ENCODE measurements at regions not wholly inside any gene's neighbourhood (a gene's known extent, or its start where the extent isn't known, plus 50 kb on each side); places are given as distances from the start of the nearest gene placed in this dataset.
A peak's percentile ranks its signal among the peaks of the same experiment; 100 is the strongest.

DNA sequence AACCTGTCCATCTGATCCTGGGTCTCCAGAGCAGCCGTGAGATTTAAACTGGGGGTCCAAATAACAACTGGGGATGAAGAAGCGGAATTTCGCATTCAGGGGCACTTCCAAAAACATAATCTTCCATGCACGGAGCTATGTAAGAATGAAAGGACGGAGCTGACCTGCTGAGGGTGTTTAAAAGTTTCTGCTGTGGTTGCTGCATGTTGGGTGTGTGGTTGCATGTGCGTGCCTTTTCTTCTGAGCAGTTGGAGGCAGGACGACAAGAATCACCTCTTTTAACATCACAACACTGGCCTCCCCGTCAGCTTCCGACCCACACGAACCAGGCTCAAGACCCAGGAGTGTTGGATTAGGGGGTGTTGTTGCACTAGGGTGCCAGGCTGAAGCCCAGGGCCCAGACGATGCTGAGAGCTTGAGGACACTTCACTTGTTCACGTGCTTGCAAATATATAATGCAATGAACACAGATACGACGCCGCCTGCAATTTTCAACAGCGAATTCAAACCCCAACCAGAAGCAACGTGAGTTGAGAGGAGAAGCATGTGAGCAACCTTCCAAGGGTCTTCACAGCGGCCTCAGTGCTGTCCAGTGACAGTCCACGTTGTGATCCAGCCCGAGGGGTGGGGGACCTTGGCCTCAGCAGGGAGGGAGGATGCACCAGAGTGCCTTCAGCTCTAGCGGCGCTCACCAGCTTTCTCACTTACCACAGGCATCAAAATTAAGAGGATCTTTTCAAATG lies 76.0 kb upstream of the SALL3 start:
- no peak for DNase-seq

DNA sequence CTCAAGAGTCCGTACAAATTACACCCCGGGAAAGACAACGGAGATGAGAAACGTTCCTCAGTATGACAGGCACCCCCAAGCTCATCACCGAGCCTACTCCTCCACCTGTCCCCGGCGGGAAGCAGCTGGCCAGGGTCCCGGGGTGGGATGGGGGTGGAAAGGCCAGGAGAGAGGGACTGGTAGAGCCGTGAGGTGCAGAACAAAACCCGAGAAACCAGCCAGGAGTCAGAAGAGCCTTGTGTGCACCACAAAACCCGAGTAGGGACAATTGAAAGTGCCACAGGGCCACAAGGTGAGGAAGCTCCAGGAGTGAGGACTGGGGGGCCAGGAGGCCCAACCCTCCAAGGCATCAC lies 75.5 kb upstream of the SALL3 start:
- DNase-seq = no peak

DNA sequence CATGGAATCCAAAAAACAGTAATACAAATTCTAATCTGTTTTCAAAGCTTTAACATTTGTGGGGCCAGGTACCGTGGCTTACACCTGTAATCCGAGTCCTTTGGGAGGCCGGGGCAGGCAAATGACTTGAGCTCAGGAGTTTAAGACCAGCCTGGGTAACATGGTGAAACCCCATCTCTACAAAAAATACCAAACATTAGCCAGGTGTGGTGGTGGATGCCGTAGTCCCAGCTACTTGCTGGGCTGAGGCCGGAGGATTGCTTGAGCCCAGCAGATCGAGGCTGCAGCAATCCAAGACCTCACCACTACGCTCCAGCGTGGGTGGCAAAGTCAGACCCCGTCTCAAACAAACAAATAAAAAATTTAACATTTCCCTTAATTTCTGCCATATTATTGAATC lies 74.3 kb upstream of the SALL3 start:
- DNase-seq = no peak

DNA sequence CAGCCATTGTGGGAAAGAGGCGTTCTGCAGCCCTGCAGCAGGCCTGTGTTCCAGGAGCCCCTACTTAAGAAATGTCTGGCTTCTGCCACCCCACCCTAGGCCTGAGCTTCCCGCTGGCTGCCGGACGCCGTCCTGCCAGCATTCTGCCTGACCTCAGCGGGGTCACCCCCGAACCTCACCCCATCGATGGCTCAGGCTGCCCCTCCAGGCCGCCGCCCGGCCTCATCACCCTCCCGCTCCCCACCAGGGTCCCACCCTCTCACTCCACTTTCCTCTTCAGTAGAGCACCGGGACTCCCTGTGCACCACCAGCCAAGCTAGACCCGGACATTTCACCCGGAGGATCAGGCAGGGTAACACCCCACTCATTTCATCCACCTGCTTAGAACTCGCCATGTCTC lies 73.6 kb upstream of the SALL3 start:
- no peak for DNase-seq

DNA sequence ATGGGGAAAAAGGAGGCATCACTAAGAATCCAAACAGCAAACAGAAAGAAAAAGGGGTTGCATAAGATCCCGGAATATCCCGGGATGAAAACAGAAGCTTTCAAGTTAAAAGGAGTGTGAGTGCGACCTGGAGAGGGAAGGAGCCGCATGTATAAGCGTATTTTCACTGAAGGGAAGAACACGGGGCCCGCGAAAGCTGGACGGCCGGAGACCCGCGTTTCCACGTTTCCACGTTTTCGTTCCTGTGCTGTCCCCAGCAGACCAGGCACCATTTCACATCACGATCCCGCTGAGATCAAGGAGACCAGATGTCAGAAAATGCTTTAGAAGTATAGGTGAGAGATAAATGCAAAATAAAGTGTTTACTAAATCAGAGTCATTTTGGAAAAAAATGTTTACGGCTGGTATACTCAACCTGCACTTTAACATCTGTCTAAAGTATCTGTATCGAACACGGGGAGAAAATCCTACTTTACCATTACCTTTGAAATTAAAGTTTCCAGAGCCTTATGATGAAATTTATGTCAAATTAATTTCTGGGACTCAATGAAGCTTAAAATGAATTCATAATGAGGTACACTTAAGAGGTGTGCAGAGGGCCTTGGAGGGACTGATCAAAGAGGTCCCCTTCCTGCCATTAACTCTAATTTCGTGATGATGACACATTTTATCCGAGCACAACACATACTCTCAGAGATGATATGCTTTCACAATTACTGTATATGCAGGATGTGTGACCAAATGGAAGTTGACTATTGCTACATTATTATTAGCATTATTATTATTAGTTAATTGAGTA lies 71.0 kb upstream of the SALL3 start:
- DNase-seq = no peak

DNA sequence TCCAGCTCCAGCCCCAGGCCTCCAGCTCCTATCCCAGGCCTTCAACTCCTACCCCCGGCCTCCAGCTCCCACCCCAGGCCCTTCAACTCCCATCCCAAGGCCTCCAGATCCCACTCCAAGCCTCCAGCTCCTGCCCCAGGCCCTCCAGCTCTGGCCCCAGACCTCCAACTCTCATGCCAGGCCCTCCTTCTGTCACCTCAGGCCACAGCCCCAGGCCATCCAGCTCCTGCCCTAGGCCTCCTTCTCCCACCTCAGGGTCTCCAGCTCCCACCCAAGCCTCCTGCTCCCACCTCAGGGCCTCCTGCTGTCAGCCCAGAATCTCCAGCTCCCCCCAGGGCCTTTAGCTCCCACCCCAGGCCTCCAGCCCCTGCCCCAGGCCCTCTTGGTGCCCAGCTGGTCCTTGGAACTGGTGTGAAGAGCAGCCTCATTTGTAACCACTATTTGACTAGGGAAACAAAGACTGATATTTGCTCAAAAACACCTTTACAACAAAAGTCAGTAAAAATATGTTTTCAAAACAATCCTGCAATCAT lies 67.8 kb upstream of the SALL3 start:
- DNase-seq = no peak

DNA sequence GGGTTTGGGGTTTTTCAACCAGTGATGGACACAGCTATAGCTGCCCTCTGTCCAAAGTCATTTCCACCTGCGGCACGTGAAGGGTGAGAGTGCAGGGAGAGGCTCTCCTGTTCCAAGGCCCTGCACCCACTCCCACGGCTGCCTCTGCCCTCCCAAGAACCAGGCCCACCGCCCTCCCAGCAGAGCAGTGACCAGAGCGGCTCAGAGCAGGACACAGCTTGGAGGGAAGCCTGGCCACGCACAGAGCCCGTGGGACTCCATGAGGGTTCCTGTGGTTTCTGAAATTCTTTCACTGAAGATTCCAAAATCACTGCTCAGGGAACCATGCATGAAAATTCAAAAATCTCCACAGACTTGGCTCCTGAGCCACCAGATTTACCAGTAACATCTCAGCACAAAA lies 67.3 kb upstream of the SALL3 start:
- no peak for DNase-seq

DNA sequence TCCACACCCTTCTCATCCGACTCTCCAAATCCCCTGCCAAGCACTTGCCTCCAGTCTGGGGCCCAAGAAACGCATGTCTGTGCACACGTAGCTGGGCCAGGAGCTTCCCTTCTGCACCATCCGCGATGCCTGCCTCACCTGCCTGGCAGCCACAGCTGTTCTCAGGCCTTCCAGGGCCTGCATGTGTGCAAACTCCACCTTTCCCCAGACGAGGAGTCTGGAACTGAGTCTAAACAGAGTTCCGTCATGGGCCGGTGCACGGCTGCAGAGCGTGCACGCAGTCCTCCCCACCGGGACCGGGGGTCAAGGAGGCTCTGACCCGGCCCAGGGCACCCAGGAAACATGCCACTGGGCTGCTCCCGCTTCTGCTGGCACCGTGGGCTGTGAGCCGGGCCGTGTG lies 66.8 kb upstream of the SALL3 start:
- DNase-seq = no peak

DNA sequence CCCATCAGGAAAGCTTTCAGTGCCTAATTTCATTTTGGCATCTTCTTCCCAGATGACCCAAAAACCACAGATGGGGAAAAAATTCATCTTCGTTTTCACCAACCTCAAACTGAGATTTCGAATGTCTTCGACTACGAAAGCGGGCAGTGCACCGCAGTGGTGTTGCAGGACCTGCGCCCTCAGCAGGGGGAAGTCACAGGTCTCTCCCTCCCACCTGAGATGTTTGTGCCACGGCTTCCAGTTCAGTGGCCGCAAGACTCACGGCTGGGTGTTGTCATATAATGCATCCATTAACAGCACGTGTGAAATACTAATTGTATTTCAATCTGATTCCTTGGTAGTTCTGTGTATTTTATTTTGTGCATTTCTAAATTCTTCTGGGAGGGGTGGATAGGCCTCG lies 66.2 kb upstream of the SALL3 start:
- no peak for DNase-seq

DNA sequence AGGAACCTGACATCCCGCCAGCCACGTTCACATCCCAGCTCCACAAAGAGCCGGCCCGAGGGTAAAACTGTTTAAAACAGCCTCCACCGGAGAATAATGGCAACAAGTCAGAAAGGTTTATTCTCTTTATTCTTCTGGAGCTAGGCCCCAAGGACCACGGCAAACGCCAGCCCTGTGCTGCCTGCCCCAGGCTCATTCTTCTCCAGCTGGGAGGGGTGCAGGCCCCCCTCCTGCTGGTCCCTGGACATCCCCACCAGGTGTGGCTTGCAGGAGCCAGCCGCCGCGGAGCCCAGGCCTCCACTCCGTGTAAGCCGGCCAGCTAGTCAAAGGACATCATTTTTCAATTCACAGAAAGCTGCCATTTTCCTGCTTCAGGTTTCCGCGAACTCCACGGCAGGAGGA lies 65.8 kb upstream of the SALL3 start:
- no peak for DNase-seq

DNA sequence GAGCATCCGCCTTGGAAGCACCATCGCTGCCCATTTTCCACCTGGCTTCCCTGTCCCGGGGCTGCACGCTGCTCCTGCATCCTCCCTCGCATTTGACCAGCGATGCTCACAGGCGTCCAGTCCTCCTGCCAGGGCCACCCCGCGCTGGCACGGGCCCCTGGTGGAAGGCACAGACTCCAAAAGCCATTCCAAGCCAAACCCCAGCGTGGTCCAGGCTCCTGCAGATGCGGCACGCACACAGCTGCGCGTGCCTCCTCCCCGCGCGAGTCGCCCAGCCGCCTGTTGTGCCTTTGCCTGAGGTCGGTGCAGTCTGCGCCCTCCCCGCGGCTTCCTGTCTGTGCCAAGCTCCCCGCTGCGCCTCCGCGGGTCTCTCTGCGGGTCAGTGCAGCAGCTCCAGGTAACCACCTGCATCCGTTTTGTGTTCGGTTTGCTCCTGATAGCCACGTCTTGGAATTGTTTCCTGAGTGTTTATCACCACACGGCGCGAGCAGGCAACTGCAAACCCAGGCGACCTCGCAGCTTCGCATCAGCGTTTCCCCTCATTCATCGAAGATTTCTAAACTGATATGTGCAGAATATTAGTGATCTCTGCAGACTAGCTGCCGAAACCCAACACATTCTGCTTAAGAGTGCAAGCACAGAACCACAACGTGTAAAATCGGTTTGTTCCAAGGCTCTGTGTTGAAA lies 65.2 kb upstream of the SALL3 start:
- peak; percentile 27 for DNase-seq

DNA sequence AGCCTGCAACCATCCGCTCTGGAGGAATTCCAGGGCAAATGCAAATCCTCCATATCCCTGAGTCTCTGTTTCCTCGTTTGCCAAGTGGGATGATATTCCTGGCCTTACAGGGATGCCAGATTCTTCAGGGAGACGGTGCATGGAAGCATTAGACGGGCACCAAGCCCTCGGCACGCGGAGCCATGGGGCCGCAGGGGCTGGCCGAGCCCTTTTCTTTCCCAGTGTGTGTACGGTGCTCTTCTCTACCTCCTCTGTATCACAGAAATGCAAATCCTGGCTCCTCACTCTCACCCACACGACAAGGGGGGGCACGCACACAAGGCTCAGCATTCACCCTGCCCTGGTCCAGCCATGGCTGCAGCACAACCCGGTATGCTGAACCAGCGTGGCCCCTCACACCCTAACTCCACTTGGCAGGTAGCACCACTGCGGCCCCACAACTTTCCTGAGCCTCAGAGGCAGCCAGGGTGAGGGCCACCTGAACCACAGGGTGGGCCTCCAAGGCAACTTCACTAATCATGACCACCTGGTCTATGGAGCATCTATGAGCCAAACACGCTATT lies 64.1 kb upstream of the SALL3 start:
- no peak for DNase-seq

DNA sequence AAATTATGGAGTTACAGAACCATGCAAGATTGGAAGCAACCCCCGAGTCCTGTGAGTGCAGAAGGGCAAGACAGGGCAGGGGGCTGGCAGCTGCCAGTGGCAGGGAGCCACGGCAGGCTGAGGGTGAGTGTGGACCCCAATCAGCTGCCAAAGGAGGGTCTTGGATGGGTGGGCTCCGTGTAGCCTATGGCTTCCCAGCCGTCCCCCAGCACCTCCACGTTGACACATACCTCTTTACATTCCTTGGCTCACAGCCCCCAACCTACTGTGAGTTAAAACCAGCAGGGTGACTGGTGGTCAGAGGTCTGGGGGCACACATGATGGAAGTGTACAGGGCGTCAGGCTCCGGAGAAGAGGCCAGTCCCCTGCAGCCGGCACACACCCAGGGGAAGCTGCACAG lies 60.9 kb upstream of the SALL3 start:
- no peak for DNase-seq

DNA sequence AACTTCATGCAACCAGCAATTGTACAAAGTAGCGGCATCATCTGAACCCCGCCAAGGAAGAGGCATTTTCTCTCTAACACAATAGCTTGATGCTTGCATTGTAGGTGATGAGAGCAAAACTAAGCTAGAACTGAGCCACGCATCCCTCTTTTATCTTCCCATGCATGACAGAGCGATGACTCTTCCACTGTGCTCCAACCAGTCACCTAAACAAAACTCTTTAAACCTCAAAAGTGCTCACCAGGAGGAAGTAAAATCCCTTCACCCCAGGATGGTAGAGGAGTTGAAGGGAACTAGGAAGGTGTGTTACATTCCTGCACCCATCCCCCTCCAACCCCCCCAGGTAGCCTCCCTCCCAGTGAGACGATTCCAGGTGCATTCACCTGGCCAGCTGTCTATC lies 59.7 kb upstream of the SALL3 start:
- DNase-seq = no peak

DNA sequence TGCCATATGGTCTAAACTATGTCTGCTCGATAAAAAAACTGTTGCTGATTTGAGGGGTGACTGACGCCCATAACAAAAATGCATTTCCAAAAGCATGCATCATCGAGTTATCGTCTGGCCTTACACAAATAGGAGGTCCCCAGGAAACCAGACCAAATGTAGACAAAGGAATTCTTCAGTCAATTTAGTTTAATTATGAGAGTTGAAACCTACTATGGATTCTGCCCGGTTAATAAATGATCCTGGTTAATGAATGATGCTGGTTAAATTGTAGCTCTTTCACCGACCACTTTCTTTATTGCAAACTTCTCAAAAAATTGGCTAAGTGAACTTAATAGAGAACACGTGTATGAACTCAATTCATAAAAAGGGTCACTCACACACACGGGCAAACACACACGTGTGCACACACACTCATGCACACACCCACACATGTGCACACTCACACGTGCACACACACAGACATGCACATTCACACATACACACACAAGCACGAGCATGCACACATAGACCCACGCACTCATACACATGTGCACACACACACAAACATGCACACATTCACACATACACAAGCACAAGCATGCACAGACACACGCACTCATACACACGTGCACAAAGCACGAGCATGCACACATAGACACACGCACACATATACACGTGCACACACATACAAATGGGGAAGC lies 59.0 kb upstream of the SALL3 start:
- no peak for DNase-seq

DNA sequence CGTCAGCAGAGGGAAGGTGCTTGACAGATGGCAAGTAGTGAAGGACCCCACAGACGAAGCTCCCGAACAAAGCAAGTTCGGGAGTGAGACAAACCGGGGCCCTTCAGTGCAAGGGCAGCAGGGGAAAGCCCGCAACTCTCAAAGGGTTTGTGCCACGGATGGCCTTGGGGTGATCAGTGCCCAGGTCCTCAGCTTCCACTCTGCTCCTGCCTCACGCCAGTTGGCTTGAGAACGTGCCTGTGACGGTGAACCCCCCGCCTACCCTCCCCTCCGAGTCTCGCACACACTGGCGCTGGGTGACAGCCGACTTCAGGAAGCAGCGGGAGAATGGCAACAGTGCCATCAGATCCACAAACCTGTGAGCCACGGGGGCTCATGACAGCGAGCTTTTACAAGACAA lies 56.8 kb upstream of the SALL3 start:
- no peak for DNase-seq

DNA sequence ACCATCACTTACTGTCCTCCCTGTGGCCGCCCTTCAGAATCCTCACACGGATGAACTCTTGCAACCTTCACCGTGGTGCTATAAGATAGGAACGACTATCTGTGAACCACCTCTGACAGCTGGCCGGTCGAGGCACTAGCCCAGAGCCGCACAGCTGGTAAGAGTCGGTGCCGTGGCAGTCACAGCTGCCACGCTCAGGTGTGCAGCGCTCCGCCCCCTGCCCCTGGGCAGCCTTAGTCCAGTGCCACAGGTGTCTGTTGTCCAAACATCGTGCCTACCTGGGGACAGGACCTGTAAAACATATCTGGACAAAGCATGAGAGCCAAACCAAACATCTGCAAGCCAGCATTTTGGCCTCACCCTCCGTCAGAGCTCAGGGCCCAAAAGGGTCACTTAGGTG lies 55.3 kb upstream of the SALL3 start:
- no peak for DNase-seq

DNA sequence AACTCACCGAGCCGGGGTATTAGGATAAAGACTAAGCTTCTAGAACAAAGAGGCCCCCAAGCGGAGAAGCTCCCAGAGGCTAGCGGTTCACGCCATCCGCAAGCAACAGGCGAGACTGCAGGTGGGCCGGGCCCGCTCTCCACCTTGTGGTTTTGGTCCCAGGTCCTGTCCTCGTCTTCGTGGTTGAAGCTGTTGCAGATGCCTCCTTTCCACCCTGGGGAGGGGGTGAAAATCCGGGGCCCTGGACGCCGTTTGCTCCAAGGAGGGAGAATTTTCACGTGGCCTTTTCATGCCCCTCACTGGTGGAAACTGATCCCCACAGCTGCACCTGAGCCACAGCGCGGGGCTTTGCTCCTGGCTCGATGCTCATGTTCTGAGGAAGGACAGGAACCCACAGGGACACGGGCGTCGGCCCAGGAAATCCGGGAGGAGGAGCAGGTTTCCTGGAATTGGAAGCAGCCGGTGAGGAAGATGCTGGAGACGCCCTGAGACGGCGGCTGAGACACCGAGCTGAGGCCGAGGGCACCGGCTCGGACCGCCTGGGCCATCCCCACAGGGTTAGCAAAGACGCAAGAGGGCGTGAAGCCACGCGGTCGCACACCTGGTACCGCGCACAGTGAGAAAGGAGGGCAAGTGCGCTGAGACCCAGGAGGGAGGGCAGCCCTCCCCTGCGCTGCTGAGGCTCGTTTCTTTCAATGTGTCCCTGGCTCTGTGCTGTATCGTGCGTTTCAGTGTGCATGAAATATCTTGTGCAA lies 54.7 kb upstream of the SALL3 start:
- DNase-seq = no peak

DNA sequence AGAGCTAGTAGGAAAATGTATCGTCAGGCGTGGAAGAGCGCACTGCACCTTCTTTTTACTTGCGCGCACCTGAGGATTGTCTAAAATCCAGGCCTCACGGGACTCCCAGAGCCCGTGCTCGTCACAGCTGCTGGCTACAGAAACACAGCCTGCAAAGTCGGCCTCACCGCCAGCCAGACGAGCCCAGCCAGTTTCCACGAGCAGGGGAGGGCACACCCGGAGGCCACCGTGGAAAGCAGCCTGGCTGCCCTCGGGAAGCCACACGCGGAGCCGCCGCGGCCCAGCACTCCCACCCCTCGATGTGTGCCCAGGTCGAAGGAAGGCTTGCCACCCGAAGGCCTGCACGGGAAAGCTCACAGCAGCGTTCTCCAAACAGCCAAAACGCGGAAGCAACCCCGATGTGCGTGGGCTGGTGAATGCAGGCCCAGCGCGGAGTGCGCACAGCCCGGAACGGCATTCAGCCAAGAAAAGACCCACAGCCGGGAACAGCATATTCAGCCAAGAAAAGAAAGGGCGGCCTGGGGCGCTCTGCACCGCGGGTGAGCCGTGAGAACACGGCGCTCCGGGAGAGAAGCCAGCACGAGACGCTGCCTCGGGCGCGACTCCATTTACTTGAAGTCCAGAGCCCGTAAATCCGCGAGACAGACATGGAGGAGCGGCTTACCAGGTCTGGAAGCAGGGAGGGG lies 53.9 kb upstream of the SALL3 start:
- DNase-seq = no peak

DNA sequence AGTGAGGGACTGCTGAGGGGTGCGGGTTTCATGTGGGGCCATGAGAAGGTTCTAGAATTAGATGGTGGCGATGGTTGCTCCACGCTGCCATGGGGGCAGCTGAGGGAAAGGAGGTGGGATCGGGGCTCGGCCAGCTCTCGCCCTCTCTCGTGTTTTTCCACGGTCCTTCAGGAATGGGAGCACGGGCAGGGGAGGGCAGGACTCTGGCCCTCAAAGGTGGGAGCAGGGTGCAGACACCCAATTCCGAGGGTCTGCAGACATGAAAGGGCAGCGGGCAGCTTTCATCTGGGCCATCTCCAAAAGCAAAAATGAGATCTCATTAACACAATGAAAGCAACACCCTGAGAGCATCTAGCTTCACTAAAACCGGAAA lies 53.4 kb upstream of the SALL3 start:
- DNase-seq = no peak

DNA sequence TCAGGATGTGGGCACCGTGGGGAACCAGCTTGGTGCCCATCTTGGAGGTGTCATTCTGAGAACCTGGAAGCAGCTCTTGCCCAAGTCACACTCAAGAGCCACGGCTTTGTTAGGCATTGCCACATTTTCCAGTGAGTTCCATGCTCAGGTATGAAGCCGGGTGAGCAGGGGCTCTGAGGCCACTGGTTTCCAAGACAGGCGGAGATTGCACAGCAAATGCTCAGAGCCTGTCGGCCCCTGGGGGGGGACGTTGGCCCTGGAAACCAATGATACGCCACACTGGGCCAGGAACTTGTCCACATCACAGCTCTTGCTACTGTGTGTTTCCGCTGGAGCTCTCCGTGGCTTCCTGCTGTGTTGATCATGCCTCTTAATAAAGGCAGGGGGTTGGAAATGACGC lies 52.5 kb upstream of the SALL3 start:
- no peak for DNase-seq

DNA sequence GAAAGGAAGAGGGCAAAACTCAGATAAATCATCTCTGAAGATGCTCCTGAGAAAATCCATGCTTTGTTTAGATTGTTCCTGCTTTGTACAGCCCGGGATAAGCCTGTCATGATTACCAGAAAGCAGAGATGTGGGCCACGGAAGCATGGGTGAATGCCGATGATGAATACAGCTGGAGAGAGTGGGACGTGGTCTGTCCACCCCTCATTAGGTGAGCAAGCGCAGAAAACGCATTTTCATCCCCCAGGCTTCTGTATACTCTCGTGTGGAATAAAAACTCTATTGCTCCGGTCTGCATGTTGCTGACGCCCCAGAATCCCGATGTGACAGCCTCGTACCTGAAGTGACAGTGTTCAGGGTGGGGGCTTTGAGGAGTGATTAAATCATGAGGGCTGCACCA lies 52.0 kb upstream of the SALL3 start:
- no peak for DNase-seq

Measured in DMS153 (cell line).